BLaER1 treated with 17β-estradiol and CSF1 and Interleukin-3, amounts not matched to agents 10 nM and 100 nM (cell line): ENCODE measurements at regions not wholly inside any gene's neighbourhood (a gene's known extent, or its start where the extent isn't known, plus 50 kb on each side); places are given as distances from the start of the nearest gene placed in this dataset.

ENCODE experiments used
- H3K27ac ChIP-seq, 11 experiments: shearing (Covaris generic); formaldehyde crosslinking; 2 replicates each; pipeline ENCODE4 v1.8.1; 2022
- H3K27me3 ChIP-seq, 11 experiments: shearing (Covaris generic); formaldehyde crosslinking; 2 replicates each; pipeline ENCODE4 v1.8.1; 2022
- H3K36me3 ChIP-seq, 11 experiments: shearing (Covaris generic); formaldehyde crosslinking; 2 replicates each; pipeline ENCODE4 v1.8.1; 2022
- H3K4me1 ChIP-seq, 10 experiments: shearing (Covaris generic); formaldehyde crosslinking; 2 replicates each; pipeline ENCODE4 v1.8.1; 2022
- H3K4me2 ChIP-seq, 11 experiments: shearing (Covaris generic); formaldehyde crosslinking; 2 replicates each; pipeline ENCODE4 v1.8.1; 2022
- H3K4me3 ChIP-seq, 10 experiments: shearing (Covaris generic); formaldehyde crosslinking; 2 replicates each; pipeline ENCODE4 v1.8.1; 2022
- H3K9ac ChIP-seq, 11 experiments: shearing (Covaris generic); formaldehyde crosslinking; 2 replicates each; pipeline ENCODE4 v1.8.1; 2022
- H3K9me3 ChIP-seq, 11 experiments: shearing (Covaris generic); formaldehyde crosslinking; replicated peaks in 1 of 11; 2 replicates each; pipeline ENCODE4 v1.8.1; 2022
- H4K20me1 ChIP-seq, 11 experiments: shearing (Covaris generic); formaldehyde crosslinking; 2 replicates each; pipeline ENCODE4 v1.8.1; 2022
- Cebpa-rat ChIP-seq, 11 experiments: shearing (Covaris generic); IDR thresholded peaks; 2 replicates each; pipeline ENCODE4 v1.8.1; 2022

- no peak for TF ChIP-seq Cebpa-rat (IDR thresholded peaks at IDR 0.05)
- Histone ChIP-seq H3K4me1 (no peaks in the 10 kb centered on the region), H3K27me3 (no peaks in the 10 kb centered on the region), H3K9ac (no peak overlapping the region), H3K4me2 (no peak overlapping the region), H3K4me3 (no peak overlapping the region), H3K27ac (no peak overlapping the region), H3K36me3 (no peaks in the 10 kb centered on the region), H4K20me1 (no peaks in the 10 kb centered on the region), H3K9me3 (no peaks in the 10 kb centered on the region)
These were observed 517.4 kb downstream of the RAB28 start for GRCh38 chr4:12966726-12967125.

- H4K20me1 ChIP-seq = no peaks in the 10 kb centered on the region
- no peak overlapping the region for H3K4me3 ChIP-seq
- no peak overlapping the region for H3K4me2 ChIP-seq
- H3K27me3 ChIP-seq = no peaks in the 10 kb centered on the region
- TF ChIP-seq Cebpa-rat (IDR thresholded peaks at IDR 0.05) = no peak
- no peak overlapping the region for H3K9ac ChIP-seq
- no peaks in the 10 kb centered on the region for H3K9me3 ChIP-seq
- H3K4me1 ChIP-seq = no peaks in the 10 kb centered on the region
- no peak overlapping the region for H3K27ac ChIP-seq
- no peaks in the 10 kb centered on the region for H3K36me3 ChIP-seq
These were observed 518.8 kb downstream of the RAB28 start for GRCh38 chr4:12965334-12965733.

- no peak overlapping the region for H3K4me2 ChIP-seq
- no peak for TF ChIP-seq Cebpa-rat (IDR thresholded peaks at IDR 0.05)
These were observed 520.2 kb downstream of the RAB28 start for GRCh38 chr4:12963912-12964311.

GRCh38 chr4:12963291-12963690, 520.8 kb downstream of the RAB28 start:
- Histone ChIP-seq H3K36me3 (no peaks in the 10 kb centered on the region), H3K9me3 (no peaks in the 10 kb centered on the region), H3K9ac (no peak overlapping the region), H3K4me2 (no peak overlapping the region), H3K4me1 (no peaks in the 10 kb centered on the region), H3K4me3 (no peak overlapping the region), H3K27ac (no peak overlapping the region), H4K20me1 (no peaks in the 10 kb centered on the region), H3K27me3 (no peaks in the 10 kb centered on the region)
- no peak for TF ChIP-seq Cebpa-rat (IDR thresholded peaks at IDR 0.05)

More at GRCh38 chr4:12963912-12964311, 520.2 kb downstream of the RAB28 start:
- Histone ChIP-seq H3K27me3 (no peaks in the 10 kb centered on the region), H3K9ac (no peak overlapping the region), H4K20me1 (no peaks in the 10 kb centered on the region), H3K4me3 (no peak overlapping the region), H3K4me1 (no peaks in the 10 kb centered on the region), H3K36me3 (no peaks in the 10 kb centered on the region), H3K9me3 (no peaks in the 10 kb centered on the region), H3K27ac (no peak overlapping the region)

GRCh38 chr4:12961713-12962112, 522.4 kb downstream of the RAB28 start:
- Histone ChIP-seq H3K4me1 (no peaks in the 10 kb centered on the region), H3K9ac (no peak overlapping the region), H3K4me2 (no peak overlapping the region), H4K20me1 (no peaks in the 10 kb centered on the region), H3K27me3 (no peaks in the 10 kb centered on the region), H3K9me3 (no peaks in the 10 kb centered on the region), H3K4me3 (no peak overlapping the region), H3K27ac (no peak overlapping the region), H3K36me3 (no peaks in the 10 kb centered on the region)
- TF ChIP-seq Cebpa-rat (IDR thresholded peaks at IDR 0.05) = no peak

GRCh38 chr4:12958436-12958835, 525.7 kb downstream of the RAB28 start:
- Histone ChIP-seq H3K36me3 (no peaks in the 10 kb centered on the region), H3K4me1 (no peaks in the 10 kb centered on the region), H3K4me2 (no peak overlapping the region), H4K20me1 (no peaks in the 10 kb centered on the region), H3K4me3 (no peak overlapping the region), H3K9me3 (no peaks in the 10 kb centered on the region), H3K9ac (no peak overlapping the region), H3K27me3 (no peaks in the 10 kb centered on the region), H3K27ac (no peak overlapping the region)
- no peak for TF ChIP-seq Cebpa-rat (IDR thresholded peaks at IDR 0.05)

- H3K9me3 ChIP-seq = no peaks in the 10 kb centered on the region
- H3K27me3 ChIP-seq = no peaks in the 10 kb centered on the region
- H3K4me3 ChIP-seq = no peak overlapping the region
- H3K36me3 ChIP-seq = no peaks in the 10 kb centered on the region
- no peak for TF ChIP-seq Cebpa-rat (IDR thresholded peaks at IDR 0.05)
- no peaks in the 10 kb centered on the region for H3K4me1 ChIP-seq
- no peaks in the 10 kb centered on the region for H4K20me1 ChIP-seq
- H3K27ac ChIP-seq = no peak overlapping the region
- no peak overlapping the region for H3K4me2 ChIP-seq
- no peak overlapping the region for H3K9ac ChIP-seq
These were observed 527.0 kb downstream of the RAB28 start for GRCh38 chr4:12957108-12957507.

GRCh38 chr4:12956026-12956425, 528.1 kb downstream of the RAB28 start:
- no peak overlapping the region for H3K27ac ChIP-seq
- no peak for TF ChIP-seq Cebpa-rat (IDR thresholded peaks at IDR 0.05)
- no peaks in the 10 kb centered on the region for H3K9me3 ChIP-seq
- H3K27me3 ChIP-seq = no peaks in the 10 kb centered on the region
- H3K36me3 ChIP-seq = no peaks in the 10 kb centered on the region
- H3K4me2 ChIP-seq = no peak overlapping the region
- no peak overlapping the region for H3K9ac ChIP-seq
- no peak overlapping the region for H3K4me3 ChIP-seq
- H3K4me1 ChIP-seq = no peaks in the 10 kb centered on the region
- no peaks in the 10 kb centered on the region for H4K20me1 ChIP-seq

- no peak overlapping the region for H3K4me2 ChIP-seq
- H3K9me3 ChIP-seq = no peaks in the 10 kb centered on the region
- no peaks in the 10 kb centered on the region for H3K36me3 ChIP-seq
- H3K4me3 ChIP-seq = no peak overlapping the region
- H3K27ac ChIP-seq = no peak overlapping the region
- TF ChIP-seq Cebpa-rat (IDR thresholded peaks at IDR 0.05) = no peak
- H4K20me1 ChIP-seq = no peaks in the 10 kb centered on the region
- H3K27me3 ChIP-seq = no peaks in the 10 kb centered on the region
- no peaks in the 10 kb centered on the region for H3K4me1 ChIP-seq
- no peak overlapping the region for H3K9ac ChIP-seq
These were observed 534.2 kb downstream of the RAB28 start for GRCh38 chr4:12949719-12950490.

- Histone ChIP-seq H3K4me3 (no peak overlapping the region), H3K27ac (no peak overlapping the region), H3K4me1 (no peaks in the 10 kb centered on the region), H3K9ac (no peak overlapping the region), H4K20me1 (no peaks in the 10 kb centered on the region), H3K36me3 (no peaks in the 10 kb centered on the region), H3K4me2 (no peak overlapping the region), H3K9me3 (no peaks in the 10 kb centered on the region), H3K27me3 (no peaks in the 10 kb centered on the region)
- TF ChIP-seq Cebpa-rat (IDR thresholded peaks at IDR 0.05) = no peak
These were observed 541.1 kb downstream of the RAB28 start for GRCh38 chr4:12943069-12943468.
